ENCODE measurements at regions not wholly inside any gene's neighbourhood (a gene's known extent, or its start where the extent isn't known, plus 50 kb on each side); places are given as distances from the start of the nearest gene placed in this dataset.

GRCh38 chr5:3230254-3230653, 365.4 kb upstream of the IRX1 start (continued):
- no peak for TF ChIP-seq MAX (IDR thresholded peaks at IDR 0.05)

DNA sequence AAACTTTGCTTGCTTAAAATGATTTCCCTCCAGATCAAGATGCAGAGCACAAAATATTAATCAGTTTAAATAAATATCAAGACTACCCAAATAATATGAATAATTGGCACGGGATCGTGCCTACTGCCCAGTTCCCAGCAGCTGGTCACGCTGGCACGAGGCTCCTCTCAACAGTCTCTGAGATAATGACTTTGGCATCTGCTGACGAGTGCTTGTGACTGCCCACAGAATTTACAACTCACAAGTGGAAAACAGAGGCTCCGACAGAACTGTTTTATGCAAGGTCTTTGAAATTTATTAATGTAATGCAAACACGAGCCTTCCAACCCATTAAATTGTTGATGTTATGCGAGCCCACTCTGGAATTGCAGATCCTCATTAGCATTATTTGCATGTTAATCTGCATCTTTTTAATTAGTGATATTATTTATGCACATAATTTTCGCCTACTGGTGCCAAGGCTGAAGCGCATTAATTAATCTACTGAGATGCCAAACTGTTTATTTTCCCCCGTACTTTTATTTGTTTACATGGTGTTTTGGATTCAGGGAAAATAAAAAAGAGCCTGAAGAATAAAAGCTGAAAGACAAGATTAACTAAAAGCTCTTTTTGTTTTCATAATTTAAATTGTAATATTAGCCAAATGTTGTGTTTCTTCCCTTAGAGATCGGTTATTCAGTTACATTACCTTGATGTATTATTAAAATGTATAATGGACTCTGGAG, 369.3 kb upstream of the IRX1 start:
- no peaks in the 10 kb centered on the region for H3K9me2 ChIP-seq (ENCODE audit: insufficient read depth)
- DNase-seq (ENCODE audit: low read depth, low spot score) (no peak), ATAC-seq (no peak)
- no peaks in the 10 kb centered on the region for H3K27me3 ChIP-seq (ENCODE audit: insufficient read depth, low read length)
- no peak for TF ChIP-seq CTCF (IDR thresholded peaks at IDR 0.05 in 2 of 3, conservative IDR thresholded peaks at IDR 0.05 in 1 of 3; ENCODE audit: borderline replicate concordance in 1 of 3, insufficient read depth in 1 of 3, low read depth in 2 of 3, low read length in 2 of 3)
- TF ChIP-seq, protein P1, sequence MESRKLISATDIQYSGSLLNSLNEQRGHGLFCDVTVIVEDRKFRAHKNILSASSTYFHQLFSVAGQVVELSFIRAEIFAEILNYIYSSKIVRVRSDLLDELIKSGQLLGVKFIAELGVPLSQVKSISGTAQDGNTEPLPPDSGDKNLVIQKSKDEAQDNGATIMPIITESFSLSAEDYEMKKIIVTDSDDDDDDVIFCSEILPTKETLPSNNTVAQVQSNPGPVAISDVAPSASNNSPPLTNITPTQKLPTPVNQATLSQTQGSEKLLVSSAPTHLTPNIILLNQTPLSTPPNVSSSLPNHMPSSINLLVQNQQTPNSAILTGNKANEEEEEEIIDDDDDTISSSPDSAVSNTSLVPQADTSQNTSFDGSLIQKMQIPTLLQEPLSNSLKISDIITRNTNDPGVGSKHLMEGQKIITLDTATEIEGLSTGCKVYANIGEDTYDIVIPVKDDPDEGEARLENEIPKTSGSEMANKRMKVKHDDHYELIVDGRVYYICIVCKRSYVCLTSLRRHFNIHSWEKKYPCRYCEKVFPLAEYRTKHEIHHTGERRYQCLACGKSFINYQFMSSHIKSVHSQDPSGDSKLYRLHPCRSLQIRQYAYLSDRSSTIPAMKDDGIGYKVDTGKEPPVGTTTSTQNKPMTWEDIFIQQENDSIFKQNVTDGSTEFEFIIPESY (IDR thresholded peaks at IDR 0.05; ENCODE audit: extremely low read depth, insufficient replicate concordance, low read length), result no peak
- TF ChIP-seq REST (IDR thresholded peaks at IDR 0.05; ENCODE audit: low read depth), result no peak
- no peak for TF ChIP-seq CBX3 (IDR thresholded peaks at IDR 0.05; ENCODE audit: low read depth)
- no peak for TF ChIP-seq JUND (IDR thresholded peaks at IDR 0.05)
- no peak for TF ChIP-seq RAD21 (IDR thresholded peaks at IDR 0.05; ENCODE audit: low read depth)
- no peak for TF ChIP-seq ATF3 (IDR thresholded peaks at IDR 0.05)
- no peak for TF ChIP-seq FOSL1 (IDR thresholded peaks at IDR 0.05; ENCODE audit: low read depth)
- no peak for TF ChIP-seq YY1 (IDR thresholded peaks at IDR 0.05; ENCODE audit: extremely low read depth, insufficient replicate concordance, low read depth, low read length)
- TF ChIP-seq SRF (IDR thresholded peaks at IDR 0.05; ENCODE audit: low read depth), result no peak
- POLR2A ChIA-PET, result no interaction called here
- CTCF ChIA-PET, result no interaction called here
- no peak overlapping the region for H3K4me2 ChIP-seq (ENCODE audit: low read length)
- no peak overlapping the region for H3K9ac ChIP-seq (ENCODE audit: low read length)
- RAD21 ChIA-PET (ENCODE audit: low non-redundant PET in 1 of 2, low total read pairs in 2 of 2, uncharacterized antibody in 2 of 2, unreplicated experiment in 2 of 2), result no interaction called here
- intact Hi-C loops (cut with micrococcal nuclease), result no loop called here
- no peaks in the 10 kb centered on the region for H3K79me2 ChIP-seq (ENCODE audit: insufficient read depth, low read length)
- H3K27ac ChIP-seq (ENCODE audit: low read depth, low read length), result no peak overlapping the region
- no peak overlapping the region for H2AFZ ChIP-seq (ENCODE audit: low read depth, low read length, poor library complexity, severe bottlenecking)
- H3K9me3 ChIP-seq (ENCODE audit: control insufficient read depth in 1 of 2, insufficient read depth in 1 of 2, low read depth in 1 of 2, low read length in 2 of 2), result peaks cover 4 to 9% of the 10 kb centered on the region in 2 experiments; a peak in 2 of 4 replicates
- no peaks in the 10 kb centered on the region for H3K36me3 ChIP-seq (ENCODE audit: control insufficient read depth in 1 of 2, insufficient read depth in 2 of 2, low read length in 2 of 2)
- no peaks in the 10 kb centered on the region for H4K20me1 ChIP-seq (ENCODE audit: insufficient read depth)
- no peak overlapping the region for H3K4me3 ChIP-seq (replicated peaks in 1 of 2; ENCODE audit: low read depth in 1 of 2, low read length in 2 of 2)
- no peaks in the 10 kb centered on the region for H3K4me1 ChIP-seq (ENCODE audit: control insufficient read depth in 1 of 2, insufficient read depth in 2 of 2, low read length in 2 of 2)
- no TSS peak for BruUV-seq (replicated peaks)
